Stimulated activated CD4-positive, alpha-beta T cell treated with anti-CD3 and anti-CD28 coated beads, Interleukin-15, amount 100 ng/mL, for 1 hour (primary cell): ENCODE measurements at regions not wholly inside any gene's neighbourhood (a gene's known extent, or its start where the extent isn't known, plus 50 kb on each side); places are given as distances from the start of the nearest gene placed in this dataset.

Experiments
- DNase-seq, 2 donors: peaks; one replicate each; pipeline ENCODE4 v3.0.0-alpha.2; 2020; ENCODE audit warnings: low read depth in 1 of 2, low spot score in 1 of 2

GRCh38 chr9:1658661-1659362 lies 356.3 kb upstream of the SMARCA2 start:
- no peak for DNase-seq

GRCh38 chr9:1659363-1659690 lies 355.8 kb upstream of the SMARCA2 start:
- DNase-seq: no peak

- no peak for DNase-seq
Observed at GRCh38 chr9:1668441-1668840, 346.7 kb upstream of the SMARCA2 start.

GRCh38 chr9:1673300-1673699 lies 341.8 kb upstream of the SMARCA2 start:
- no peak for DNase-seq

- DNase-seq: no peak
Observed at GRCh38 chr9:1676771-1677170, 338.4 kb upstream of the SMARCA2 start.

GRCh38 chr9:1683951-1684350 lies 331.2 kb upstream of the SMARCA2 start:
- DNase-seq: no peak

GRCh38 chr9:1698991-1699390 lies 316.2 kb upstream of the SMARCA2 start:
- no peak for DNase-seq

GRCh38 chr9:1701113-1701512 lies 314.0 kb upstream of the SMARCA2 start:
- no peak for DNase-seq

GRCh38 chr9:1702701-1703100 lies 312.4 kb upstream of the SMARCA2 start:
- no peak for DNase-seq

- DNase-seq: no peak
Observed at GRCh38 chr9:1707291-1707690, 307.9 kb upstream of the SMARCA2 start.

- DNase-seq: no peak
Observed at GRCh38 chr9:1708219-1708618, 306.9 kb upstream of the SMARCA2 start.

GRCh38 chr9:1709347-1709746 lies 305.8 kb upstream of the SMARCA2 start:
- no peak for DNase-seq

GRCh38 chr9:1712861-1713450 lies 302.2 kb upstream of the SMARCA2 start:
- DNase-seq: no peak

- no peak for DNase-seq
Observed at GRCh38 chr9:1713841-1714240, 301.3 kb upstream of the SMARCA2 start.

- no peak for DNase-seq
Observed at GRCh38 chr9:1717882-1718281, 297.3 kb upstream of the SMARCA2 start.

GRCh38 chr9:1718836-1719235 lies 296.3 kb upstream of the SMARCA2 start:
- no peak for DNase-seq

GRCh38 chr9:1721196-1721595 lies 294.0 kb upstream of the SMARCA2 start:
- no peak for DNase-seq

- no peak for DNase-seq
Observed at GRCh38 chr9:1722404-1722803, 292.7 kb upstream of the SMARCA2 start.

GRCh38 chr9:1723522-1724015 lies 291.6 kb upstream of the SMARCA2 start:
- DNase-seq: no peak

GRCh38 chr9:1726993-1727759 lies 288.0 kb upstream of the SMARCA2 start:
- no peak for DNase-seq

- DNase-seq: no peak
Observed at GRCh38 chr9:1729631-1730030, 285.5 kb upstream of the SMARCA2 start.

- DNase-seq: no peak
Observed at GRCh38 chr9:1732670-1733069, 282.5 kb upstream of the SMARCA2 start.
